ENCODE measurements at regions not wholly inside any gene's neighbourhood (a gene's known extent, or its start where the extent isn't known, plus 50 kb on each side); places are given as distances from the start of the nearest gene placed in this dataset.

DNA sequence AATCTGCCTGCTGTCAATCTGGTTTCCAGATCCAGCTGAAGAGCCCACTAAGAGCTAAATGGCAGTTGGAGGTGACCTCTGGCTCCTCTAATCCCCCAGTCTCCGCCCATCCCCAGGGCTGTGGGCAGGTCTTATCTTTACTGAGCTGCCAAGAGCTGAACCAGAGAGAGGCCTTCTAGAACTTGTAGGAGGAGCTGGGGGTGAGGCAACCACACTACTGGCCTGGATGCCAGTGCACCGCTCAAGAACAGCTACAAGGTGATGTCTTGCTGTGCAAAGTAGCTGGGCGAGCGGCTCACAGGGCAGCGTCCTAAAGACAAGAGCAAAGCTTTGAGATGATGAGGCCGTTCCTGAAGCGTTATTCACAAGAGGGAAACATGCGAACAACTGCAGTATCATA lies 374.6 kb downstream of the CTTN start:
- no peak overlapping the region for H3K4me3 ChIP-seq (ENCODE audit: low read length in 2 of 2)
- no peaks in the 10 kb centered on the region for H3K36me3 ChIP-seq (ENCODE audit: control insufficient read depth in 2 of 2, insufficient read depth in 2 of 2, low read length in 2 of 2)
- H3K9ac ChIP-seq (ENCODE audit: low read depth in 1 of 2, low read length in 2 of 2), result no peak overlapping the region
- no peaks in the 10 kb centered on the region for H3K27me3 ChIP-seq (ENCODE audit: control insufficient read depth in 2 of 2, insufficient read depth in 2 of 2, low read length in 2 of 2)
- H3K4me1 ChIP-seq (ENCODE audit: control insufficient read depth in 2 of 2, insufficient read depth in 2 of 2, low read length in 2 of 2), result no peaks in the 10 kb centered on the region
- H3K9me3 ChIP-seq (ENCODE audit: control insufficient read depth in 2 of 2, low read length in 2 of 2), result no peaks in the 10 kb centered on the region
- H3K27ac ChIP-seq (ENCODE audit: low read depth in 2 of 2, low read length in 2 of 2), result no peak overlapping the region

DNA sequence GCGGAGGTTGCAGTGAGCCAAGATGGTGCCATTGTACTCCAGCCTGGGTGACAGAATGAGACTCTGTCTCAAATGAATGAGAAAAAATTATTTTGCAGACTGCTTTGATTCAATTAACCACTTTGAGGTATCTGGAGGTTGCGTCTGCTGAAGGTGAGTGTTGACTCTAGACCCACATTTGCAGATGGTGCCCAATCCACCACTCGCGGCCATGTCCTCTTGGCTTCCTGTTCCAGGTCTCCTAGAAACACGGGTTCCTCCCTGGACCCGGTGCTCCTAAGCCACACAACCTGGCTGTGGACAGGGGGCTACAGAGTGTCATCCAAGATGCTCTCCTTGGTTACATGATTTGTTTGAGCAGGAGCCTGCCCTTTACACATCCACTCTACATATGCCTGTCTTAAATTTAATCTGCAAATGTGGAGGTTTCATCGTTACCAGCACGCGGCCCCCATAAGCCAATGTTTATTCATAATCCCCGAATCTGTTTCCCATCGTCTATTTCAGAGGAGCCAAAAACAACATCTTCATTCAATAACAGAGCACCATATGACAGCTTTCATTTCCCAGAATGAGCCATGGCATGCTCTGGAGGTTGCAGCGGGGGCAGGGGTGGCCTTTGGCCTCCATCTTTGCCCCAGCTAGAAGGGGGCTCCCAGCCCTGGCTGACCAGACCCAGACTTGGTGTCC lies 377.2 kb downstream of the CTTN start:
- H3K9me3 ChIP-seq (ENCODE audit: control insufficient read depth in 2 of 2, low read length in 2 of 2), result no peaks in the 10 kb centered on the region
- H3K27ac ChIP-seq (ENCODE audit: low read depth in 2 of 2, low read length in 2 of 2), result no peak overlapping the region
- H3K27me3 ChIP-seq (ENCODE audit: control insufficient read depth in 2 of 2, insufficient read depth in 2 of 2, low read length in 2 of 2), result no peaks in the 10 kb centered on the region
- H3K4me3 ChIP-seq (ENCODE audit: low read length in 2 of 2), result no peak overlapping the region
- no peaks in the 10 kb centered on the region for H3K36me3 ChIP-seq (ENCODE audit: control insufficient read depth in 2 of 2, insufficient read depth in 2 of 2, low read length in 2 of 2)
- H3K9ac ChIP-seq (ENCODE audit: low read depth in 1 of 2, low read length in 2 of 2), result no peak overlapping the region
- no peaks in the 10 kb centered on the region for H3K4me1 ChIP-seq (ENCODE audit: control insufficient read depth in 2 of 2, insufficient read depth in 2 of 2, low read length in 2 of 2)

DNA sequence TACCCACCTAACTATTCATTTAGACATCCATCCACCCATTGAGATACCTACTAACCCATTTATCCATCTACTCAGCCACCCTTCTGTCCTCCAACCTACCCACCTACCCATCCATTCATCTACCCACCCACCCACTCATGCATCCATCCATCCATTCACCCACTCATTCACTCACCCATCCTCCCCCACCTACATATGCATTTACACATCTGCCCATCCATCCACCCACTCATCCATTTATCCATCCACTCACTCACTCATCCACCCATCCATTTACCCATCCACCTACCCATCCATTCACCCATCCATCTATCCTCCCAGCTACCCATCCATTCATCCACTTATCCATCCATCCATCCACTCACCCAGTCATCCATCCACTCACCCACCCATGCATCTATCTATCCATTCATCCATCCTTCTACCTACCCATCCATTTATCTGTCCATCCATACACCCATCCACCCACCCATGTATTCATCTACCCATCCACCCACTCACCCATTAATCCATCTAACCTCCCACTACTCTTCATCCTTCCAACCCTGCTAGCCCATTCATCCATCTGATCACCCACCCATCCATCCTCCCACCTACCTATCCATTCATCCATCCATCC lies 378.7 kb downstream of the CTTN start:
- Histone ChIP-seq H3K4me3 (ENCODE audit: low read length in 2 of 2) (no peak overlapping the region), H3K4me1 (ENCODE audit: control insufficient read depth in 2 of 2, insufficient read depth in 2 of 2, low read length in 2 of 2) (no peaks in the 10 kb centered on the region), H3K27me3 (ENCODE audit: control insufficient read depth in 2 of 2, insufficient read depth in 2 of 2, low read length in 2 of 2) (no peaks in the 10 kb centered on the region), H3K9ac (ENCODE audit: low read depth in 1 of 2, low read length in 2 of 2) (no peak overlapping the region), H3K9me3 (ENCODE audit: control insufficient read depth in 2 of 2, low read length in 2 of 2) (no peaks in the 10 kb centered on the region), H3K36me3 (ENCODE audit: control insufficient read depth in 2 of 2, insufficient read depth in 2 of 2, low read length in 2 of 2) (no peaks in the 10 kb centered on the region), H3K27ac (ENCODE audit: low read depth in 2 of 2, low read length in 2 of 2) (no peak overlapping the region)

DNA sequence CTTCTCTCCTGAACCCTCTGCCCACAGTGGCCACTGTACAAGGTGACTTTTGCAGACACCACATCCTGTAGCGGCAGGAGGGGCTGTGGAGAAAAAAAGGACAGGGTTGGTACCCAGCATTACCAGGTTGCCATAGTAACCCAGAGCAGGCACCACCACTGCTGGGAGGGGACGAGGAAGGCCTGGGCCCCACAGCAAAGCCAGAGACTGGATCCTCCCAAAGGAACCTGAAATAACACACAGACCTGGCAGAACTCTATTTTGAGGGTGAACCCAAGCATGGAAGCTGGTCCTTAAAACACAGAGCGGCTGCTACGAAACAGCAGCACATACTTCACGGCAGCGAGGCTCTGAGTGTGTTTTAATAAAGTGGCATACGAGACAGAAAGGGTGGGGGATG lies 380.6 kb downstream of the CTTN start:
- Histone ChIP-seq H3K4me1 (ENCODE audit: control insufficient read depth in 2 of 2, insufficient read depth in 2 of 2, low read length in 2 of 2) (no peaks in the 10 kb centered on the region), H3K9me3 (ENCODE audit: control insufficient read depth in 2 of 2, low read length in 2 of 2) (no peaks in the 10 kb centered on the region), H3K27ac (ENCODE audit: low read depth in 2 of 2, low read length in 2 of 2) (no peak overlapping the region), H3K4me3 (ENCODE audit: low read length in 2 of 2) (no peak overlapping the region), H3K36me3 (ENCODE audit: control insufficient read depth in 2 of 2, insufficient read depth in 2 of 2, low read length in 2 of 2) (no peaks in the 10 kb centered on the region), H3K27me3 (ENCODE audit: control insufficient read depth in 2 of 2, insufficient read depth in 2 of 2, low read length in 2 of 2) (no peaks in the 10 kb centered on the region), H3K9ac (ENCODE audit: low read depth in 1 of 2, low read length in 2 of 2) (no peak overlapping the region)

DNA sequence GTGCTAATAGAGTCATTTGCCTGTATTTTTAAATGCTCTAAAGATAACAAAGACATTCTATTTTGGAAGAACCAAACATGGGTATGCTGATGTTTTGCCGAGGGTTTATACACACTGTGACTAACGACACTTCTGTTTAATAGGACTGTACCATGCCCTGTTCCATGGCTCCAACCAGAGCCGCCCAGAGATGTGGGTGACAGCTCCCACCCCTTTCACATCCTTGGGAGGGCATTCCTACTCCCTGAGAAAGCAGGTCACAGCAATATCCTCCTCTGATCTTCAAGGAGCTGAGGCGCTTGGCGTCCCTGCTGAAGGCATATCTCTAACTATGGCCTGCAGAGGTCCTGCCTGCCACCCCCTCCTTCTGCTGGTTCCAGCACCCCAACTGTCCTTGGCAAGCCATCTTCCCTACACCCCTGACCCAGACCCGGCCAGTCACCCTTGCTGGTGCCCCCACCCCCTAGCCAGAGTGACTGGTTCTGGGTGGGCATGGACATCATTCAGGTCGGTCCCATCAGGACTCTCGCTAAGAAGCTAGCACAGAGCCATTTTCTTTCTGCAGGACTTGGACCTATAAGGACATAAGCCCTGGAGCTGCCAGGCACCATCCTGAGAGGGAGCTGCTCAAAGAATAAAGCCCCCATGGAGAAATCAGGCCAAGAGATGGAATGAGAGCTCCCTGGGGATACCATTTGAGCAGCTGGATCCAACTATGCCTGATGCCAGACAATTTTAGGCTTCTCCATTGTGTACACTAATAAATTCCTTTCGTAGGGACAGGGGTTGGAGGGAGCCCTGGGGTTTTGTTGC lies 381.3 kb downstream of the CTTN start:
- H3K27me3 ChIP-seq (ENCODE audit: control insufficient read depth in 2 of 2, insufficient read depth in 2 of 2, low read length in 2 of 2), result no peaks in the 10 kb centered on the region
- no peaks in the 10 kb centered on the region for H3K9me3 ChIP-seq (ENCODE audit: control insufficient read depth in 2 of 2, low read length in 2 of 2)
- H3K36me3 ChIP-seq (ENCODE audit: control insufficient read depth in 2 of 2, insufficient read depth in 2 of 2, low read length in 2 of 2), result no peaks in the 10 kb centered on the region
- no peak overlapping the region for H3K4me3 ChIP-seq (ENCODE audit: low read length in 2 of 2)
- H3K9ac ChIP-seq (ENCODE audit: low read depth in 1 of 2, low read length in 2 of 2), result no peak overlapping the region
- H3K4me1 ChIP-seq (ENCODE audit: control insufficient read depth in 2 of 2, insufficient read depth in 2 of 2, low read length in 2 of 2), result no peaks in the 10 kb centered on the region
- no peak overlapping the region for H3K27ac ChIP-seq (ENCODE audit: low read depth in 2 of 2, low read length in 2 of 2)

DNA sequence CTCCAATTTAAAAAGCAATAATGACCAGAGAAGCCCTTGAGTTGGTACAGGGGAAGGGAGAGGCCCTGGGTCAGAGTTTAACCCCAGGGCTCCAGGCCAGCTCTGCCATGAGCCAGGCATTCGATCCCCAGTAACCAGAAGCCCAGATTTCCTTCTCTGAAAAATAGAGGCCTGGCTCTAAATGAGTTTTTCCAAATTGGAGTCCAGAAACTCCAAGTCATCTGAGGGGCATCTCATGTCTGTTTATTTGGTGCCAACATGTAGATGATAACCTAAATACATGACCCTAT lies 381.9 kb downstream of the CTTN start:
- no peak overlapping the region for H3K27ac ChIP-seq (ENCODE audit: low read depth in 2 of 2, low read length in 2 of 2)
- no peaks in the 10 kb centered on the region for H3K36me3 ChIP-seq (ENCODE audit: control insufficient read depth in 2 of 2, insufficient read depth in 2 of 2, low read length in 2 of 2)
- H3K27me3 ChIP-seq (ENCODE audit: control insufficient read depth in 2 of 2, insufficient read depth in 2 of 2, low read length in 2 of 2), result no peaks in the 10 kb centered on the region
- H3K9ac ChIP-seq (ENCODE audit: low read depth in 1 of 2, low read length in 2 of 2), result no peak overlapping the region
- H3K9me3 ChIP-seq (ENCODE audit: control insufficient read depth in 2 of 2, low read length in 2 of 2), result no peaks in the 10 kb centered on the region
- no peaks in the 10 kb centered on the region for H3K4me1 ChIP-seq (ENCODE audit: control insufficient read depth in 2 of 2, insufficient read depth in 2 of 2, low read length in 2 of 2)
- H3K4me3 ChIP-seq (ENCODE audit: low read length in 2 of 2), result no peak overlapping the region

DNA sequence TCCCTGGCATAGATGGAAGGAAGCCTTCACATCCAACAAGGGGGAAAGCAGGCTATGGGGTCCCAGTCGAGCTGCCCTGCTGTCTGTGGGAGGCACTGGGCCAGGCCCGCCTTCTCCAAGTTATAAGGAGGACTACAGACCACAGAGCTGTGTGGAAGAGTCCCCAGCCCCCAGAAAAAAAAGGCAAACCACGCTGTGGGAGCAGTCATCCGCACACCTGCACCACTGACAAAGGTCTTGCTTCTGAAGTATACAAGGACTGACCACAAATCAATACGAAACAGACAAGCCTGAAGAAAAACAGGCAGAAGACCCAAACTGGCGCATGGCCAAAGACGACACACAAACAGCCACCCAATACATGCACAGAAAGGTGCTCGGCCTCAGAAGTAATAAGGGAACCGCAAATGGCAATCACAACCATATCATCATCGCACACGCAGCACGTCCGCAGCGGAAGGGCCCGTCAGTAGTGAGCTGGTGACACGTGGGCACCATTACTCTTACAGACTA lies 384.1 kb downstream of the CTTN start:
- H3K36me3 ChIP-seq (ENCODE audit: control insufficient read depth in 2 of 2, insufficient read depth in 2 of 2, low read length in 2 of 2), result no peaks in the 10 kb centered on the region
- H3K4me3 ChIP-seq (ENCODE audit: low read length in 2 of 2), result no peak overlapping the region
- H3K27ac ChIP-seq (ENCODE audit: low read depth in 2 of 2, low read length in 2 of 2), result no peak overlapping the region
- H3K4me1 ChIP-seq (ENCODE audit: control insufficient read depth in 2 of 2, insufficient read depth in 2 of 2, low read length in 2 of 2), result peaks cover 4 to 15% of the 10 kb centered on the region in 2 donors
- H3K9ac ChIP-seq (ENCODE audit: low read depth in 1 of 2, low read length in 2 of 2), result no peak overlapping the region
- H3K9me3 ChIP-seq (ENCODE audit: control insufficient read depth in 2 of 2, low read length in 2 of 2), result no peaks in the 10 kb centered on the region
- no peaks in the 10 kb centered on the region for H3K27me3 ChIP-seq (ENCODE audit: control insufficient read depth in 2 of 2, insufficient read depth in 2 of 2, low read length in 2 of 2)

DNA sequence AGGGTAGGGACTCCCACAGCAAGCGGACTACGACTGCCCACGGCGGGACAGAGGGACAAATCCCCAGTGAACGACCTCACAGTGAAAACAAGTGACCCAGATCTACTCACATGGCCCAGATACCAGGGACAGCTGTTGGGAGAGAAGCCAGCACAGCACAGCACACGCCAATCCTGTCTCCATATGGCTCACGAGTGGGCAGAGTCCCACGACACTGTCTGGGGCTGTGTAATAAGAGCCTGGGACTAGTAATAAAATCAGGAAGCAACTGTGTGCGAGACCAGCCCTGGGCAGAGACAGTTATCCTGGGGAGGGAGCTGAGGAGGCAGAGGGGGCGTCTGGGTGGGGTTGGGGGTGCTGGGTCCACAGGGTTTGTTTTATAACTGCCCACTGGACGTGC lies 385.0 kb downstream of the CTTN start:
- no peak overlapping the region for H3K9ac ChIP-seq (ENCODE audit: low read depth in 1 of 2, low read length in 2 of 2)
- no peak overlapping the region for H3K4me3 ChIP-seq (ENCODE audit: low read length in 2 of 2)
- H3K27me3 ChIP-seq (ENCODE audit: control insufficient read depth in 2 of 2, insufficient read depth in 2 of 2, low read length in 2 of 2), result no peaks in the 10 kb centered on the region
- H3K9me3 ChIP-seq (ENCODE audit: control insufficient read depth in 2 of 2, low read length in 2 of 2), result no peaks in the 10 kb centered on the region
- H3K36me3 ChIP-seq (ENCODE audit: control insufficient read depth in 2 of 2, insufficient read depth in 2 of 2, low read length in 2 of 2), result peaks cover 0 to 2% of the 10 kb centered on the region in 2 donors
- peaks cover 4 to 15% of the 10 kb centered on the region in 2 donors for H3K4me1 ChIP-seq (ENCODE audit: control insufficient read depth in 2 of 2, insufficient read depth in 2 of 2, low read length in 2 of 2)
- no peak overlapping the region for H3K27ac ChIP-seq (ENCODE audit: low read depth in 2 of 2, low read length in 2 of 2)

DNA sequence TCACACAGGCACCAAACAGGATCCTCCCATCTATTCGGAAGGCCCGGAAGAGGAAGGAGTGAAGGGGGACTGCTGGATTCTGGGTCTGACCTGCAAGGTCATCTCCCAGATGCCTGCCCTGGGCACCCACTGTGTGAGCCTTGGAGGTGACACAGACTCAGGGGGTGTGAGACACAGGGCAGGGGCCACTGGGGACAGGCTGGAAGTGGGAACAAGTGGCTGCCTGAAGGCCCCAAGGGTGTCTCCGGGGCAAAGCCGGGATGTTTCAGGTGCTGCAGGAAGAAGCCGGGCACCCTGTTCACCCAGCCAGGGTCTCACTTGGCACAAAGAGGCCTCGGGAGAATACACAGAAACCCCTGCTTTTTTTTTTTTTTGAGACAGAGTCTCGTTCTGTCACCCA lies 385.5 kb downstream of the CTTN start:
- Histone ChIP-seq H3K27ac (ENCODE audit: low read depth in 2 of 2, low read length in 2 of 2) (no peak overlapping the region), H3K4me1 (ENCODE audit: control insufficient read depth in 2 of 2, insufficient read depth in 2 of 2, low read length in 2 of 2) (peaks cover 4 to 15% of the 10 kb centered on the region in 2 donors), H3K4me3 (ENCODE audit: low read length in 2 of 2) (no peak overlapping the region), H3K9me3 (ENCODE audit: control insufficient read depth in 2 of 2, low read length in 2 of 2) (no peaks in the 10 kb centered on the region), H3K9ac (ENCODE audit: low read depth in 1 of 2, low read length in 2 of 2) (no peak overlapping the region), H3K27me3 (ENCODE audit: control insufficient read depth in 2 of 2, insufficient read depth in 2 of 2, low read length in 2 of 2) (no peaks in the 10 kb centered on the region), H3K36me3 (ENCODE audit: control insufficient read depth in 2 of 2, insufficient read depth in 2 of 2, low read length in 2 of 2) (peaks cover 0 to 2% of the 10 kb centered on the region in 2 donors)

DNA sequence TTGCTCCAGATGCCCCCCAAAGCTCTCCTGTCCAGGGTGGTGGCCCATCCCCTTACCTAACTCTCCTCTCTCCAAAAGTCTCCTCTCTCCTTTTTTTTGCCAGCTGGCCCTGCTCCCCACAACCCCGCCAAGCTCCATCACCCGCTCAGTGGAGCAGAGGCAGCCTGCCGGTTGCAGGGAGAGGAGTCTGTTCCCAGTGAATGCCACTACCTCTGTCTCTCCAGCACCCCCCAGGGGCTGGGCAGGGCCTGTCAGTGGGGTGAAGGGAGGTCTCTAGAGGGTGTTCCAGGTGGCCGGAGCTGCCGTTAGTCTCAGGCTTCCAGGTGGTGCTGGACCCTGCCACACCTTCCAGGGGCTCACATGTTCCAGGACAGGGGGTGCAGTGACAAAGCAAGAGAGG lies 387.0 kb downstream of the CTTN start:
- Histone ChIP-seq H3K9me3 (ENCODE audit: control insufficient read depth in 2 of 2, low read length in 2 of 2) (no peaks in the 10 kb centered on the region), H3K36me3 (ENCODE audit: control insufficient read depth in 2 of 2, insufficient read depth in 2 of 2, low read length in 2 of 2) (peaks cover 0 to 2% of the 10 kb centered on the region in 2 donors), H3K4me1 (ENCODE audit: control insufficient read depth in 2 of 2, insufficient read depth in 2 of 2, low read length in 2 of 2) (peaks cover 4 to 15% of the 10 kb centered on the region in 2 donors), H3K4me3 (ENCODE audit: low read length in 2 of 2) (no peak overlapping the region), H3K9ac (ENCODE audit: low read depth in 1 of 2, low read length in 2 of 2) (no peak overlapping the region), H3K27ac (ENCODE audit: low read depth in 2 of 2, low read length in 2 of 2) (no peak overlapping the region), H3K27me3 (ENCODE audit: control insufficient read depth in 2 of 2, insufficient read depth in 2 of 2, low read length in 2 of 2) (no peaks in the 10 kb centered on the region)
